Esophagus muscularis mucosa (tissue), 4 donors: ENCODE measurements at regions not wholly inside any gene's neighbourhood (a gene's known extent, or its start where the extent isn't known, plus 50 kb on each side); places are given as distances from the start of the nearest gene placed in this dataset.

Source experiments
- DNase-seq: peaks from one replicate; pipeline ENCODE4 v3.0.0-alpha.2; 2017; ENCODE audit errors: extremely low spot score
- H3K27ac ChIP-seq, 4 donors: fragments of 200-600 bp; sonication (generic); replicated peaks in 1 of 4; 1 replicate in 3 of 4; 2 replicates in 1 of 4; pipeline ENCODE4 v1.5.1; 2016 to 2019; ENCODE audit warnings: mild to moderate bottlenecking in 1 of 4
- H3K27me3 ChIP-seq, 4 donors: fragments of 200-600 bp; sonication (generic); one replicate each; pipeline versions ENCODE4 v1.5.1 to v1.6.0; 2016 to 2019
- H3K36me3 ChIP-seq, 4 donors: fragments of 200-600 bp; sonication (generic); one replicate each; pipeline ENCODE4 v1.5.1; 2016 to 2019
- H3K4me1 ChIP-seq, 4 donors: fragments of 200-600 bp; sonication (generic); one replicate each; pipeline ENCODE4 v1.5.1; 2016 to 2019
- H3K4me3 ChIP-seq, 4 donors: fragments of 200-600 bp; sonication (generic); 1 replicate in 2 of 4; 2 replicates in 2 of 4; pipeline ENCODE4 v1.5.1; 2016 to 2019; ENCODE audit warnings: mild to moderate bottlenecking in 4 of 4, moderate library complexity in 1 of 4
- H3K9me3 ChIP-seq, 4 donors: fragments of 200-600 bp; sonication (generic); 1 replicate in 3 of 4; 2 replicates in 1 of 4; pipeline ENCODE4 v1.5.1; 2016 to 2019
- EP300 ChIP-seq: sonication (generic); formaldehyde crosslinking; IDR thresholded peaks from one replicate; pipeline ENCODE4 v1.6.1; 2017; ENCODE audit warnings: antibody characterized with exemption
- POLR2A ChIP-seq: fragments of 450-650 bp; IDR thresholded peaks from one replicate; pipeline ENCODE4 v1.6.1; 2017; ENCODE audit warnings: antibody characterized with exemption, moderate library complexity, mild to moderate bottlenecking, low read depth
- POLR2AphosphoS5 ChIP-seq, 2 donors: sonication (generic); formaldehyde crosslinking; IDR thresholded peaks; one replicate each; pipeline ENCODE4 v1.6.1; 2017; ENCODE audit warnings: antibody characterized with exemption in 2 of 2
- WGBS: methylation state at CpG from one replicate; pipeline ENCODE4 v1.1.5; 2018; 5-methylcytosine and 5-hydroxymethylcytosine counted together
- intact Hi-C: fragments of 100-400 bp; cut with DNase I; formaldehyde crosslinking; loops from one replicate; pipeline ENCODE4 v1.15.1; 2023
- TF ChIP-seq, protein P1 (sequence below), 3 experiments: fragments of 200-600 bp in 2 of 3; fragments of 450-650 bp in 1 of 3; sonication (generic) in 2 of 3; IDR thresholded peaks; one replicate each; pipeline ENCODE4 v1.5.1; 2017 to 2019; ENCODE audit warnings: antibody characterized with exemption in 3 of 3, mild to moderate bottlenecking in 2 of 3, moderate library complexity in 1 of 3

GRCh38 chrY:17366400-17366799 lies 513.6 kb downstream of the CDY2B start:
- no peak for TF ChIP-seq POLR2A
- TF ChIP-seq EP300, result no peak
- TF ChIP-seq, protein P1, sequence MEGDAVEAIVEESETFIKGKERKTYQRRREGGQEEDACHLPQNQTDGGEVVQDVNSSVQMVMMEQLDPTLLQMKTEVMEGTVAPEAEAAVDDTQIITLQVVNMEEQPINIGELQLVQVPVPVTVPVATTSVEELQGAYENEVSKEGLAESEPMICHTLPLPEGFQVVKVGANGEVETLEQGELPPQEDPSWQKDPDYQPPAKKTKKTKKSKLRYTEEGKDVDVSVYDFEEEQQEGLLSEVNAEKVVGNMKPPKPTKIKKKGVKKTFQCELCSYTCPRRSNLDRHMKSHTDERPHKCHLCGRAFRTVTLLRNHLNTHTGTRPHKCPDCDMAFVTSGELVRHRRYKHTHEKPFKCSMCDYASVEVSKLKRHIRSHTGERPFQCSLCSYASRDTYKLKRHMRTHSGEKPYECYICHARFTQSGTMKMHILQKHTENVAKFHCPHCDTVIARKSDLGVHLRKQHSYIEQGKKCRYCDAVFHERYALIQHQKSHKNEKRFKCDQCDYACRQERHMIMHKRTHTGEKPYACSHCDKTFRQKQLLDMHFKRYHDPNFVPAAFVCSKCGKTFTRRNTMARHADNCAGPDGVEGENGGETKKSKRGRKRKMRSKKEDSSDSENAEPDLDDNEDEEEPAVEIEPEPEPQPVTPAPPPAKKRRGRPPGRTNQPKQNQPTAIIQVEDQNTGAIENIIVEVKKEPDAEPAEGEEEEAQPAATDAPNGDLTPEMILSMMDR (IDR thresholded peaks at IDR 0.05), result no peak
- TF ChIP-seq POLR2AphosphoS5 (IDR thresholded peaks at IDR 0.05), result no peak
- intact Hi-C loops, result no loop called here
- Histone ChIP-seq H3K9me3 (no peaks in the 10 kb centered on the region), H3K27me3 (no peaks in the 10 kb centered on the region), H3K4me3 (no peak overlapping the region), H3K36me3 (no peaks in the 10 kb centered on the region), H3K4me1 (no peaks in the 10 kb centered on the region), H3K27ac (no peak overlapping the region)
- no peak for DNase-seq

GRCh38 chrY:17339028-17339427 lies 541.0 kb downstream of the CDY2B start:
- no peak for DNase-seq
- H3K27me3 ChIP-seq, result no peaks in the 10 kb centered on the region
- WGBS, result no CpG with 5 or more reads among the region's 4 CpGs
- no peak overlapping the region for H3K27ac ChIP-seq
- H3K4me3 ChIP-seq, result no peak overlapping the region
- TF ChIP-seq, protein P1 (IDR thresholded peaks at IDR 0.05), result no peak
- TF ChIP-seq POLR2A (no peak), POLR2AphosphoS5 (IDR thresholded peaks at IDR 0.05) (no peak), EP300 (no peak)
- intact Hi-C loops, result no loop called here
- no peaks in the 10 kb centered on the region for H3K4me1 ChIP-seq
- H3K36me3 ChIP-seq, result no peaks in the 10 kb centered on the region
- H3K9me3 ChIP-seq, result no peaks in the 10 kb centered on the region

GRCh38 chrY:17330733-17331132 lies 549.3 kb downstream of the CDY2B start:
- no peaks in the 10 kb centered on the region for H3K27me3 ChIP-seq
- H3K4me1 ChIP-seq, result no peaks in the 10 kb centered on the region
- H3K27ac ChIP-seq, result no peak overlapping the region
- H3K4me3 ChIP-seq, result no peak overlapping the region
- no peaks in the 10 kb centered on the region for H3K9me3 ChIP-seq
- DNase-seq, result no peak
- H3K36me3 ChIP-seq, result no peaks in the 10 kb centered on the region
- TF ChIP-seq, protein P1 (IDR thresholded peaks at IDR 0.05), result no peak
- TF ChIP-seq POLR2A (no peak), POLR2AphosphoS5 (IDR thresholded peaks at IDR 0.05) (no peak), EP300 (no peak)
- intact Hi-C loops, result no loop called here

GRCh38 chrY:17319916-17320315 lies 560.1 kb downstream of the CDY2B start:
- intact Hi-C loops, result no loop called here
- H3K36me3 ChIP-seq, result no peaks in the 10 kb centered on the region
- H3K27ac ChIP-seq, result no peak overlapping the region
- no peaks in the 10 kb centered on the region for H3K27me3 ChIP-seq
- DNase-seq, result no peak
- TF ChIP-seq, protein P1 (IDR thresholded peaks at IDR 0.05), result no peak
- TF ChIP-seq EP300 (no peak), POLR2A (no peak), POLR2AphosphoS5 (IDR thresholded peaks at IDR 0.05) (no peak)
- WGBS, result no CpG with 5 or more reads among the region's 1 CpG
- no peak overlapping the region for H3K4me3 ChIP-seq
- no peaks in the 10 kb centered on the region for H3K4me1 ChIP-seq
- H3K9me3 ChIP-seq, result no peaks in the 10 kb centered on the region

DNA sequence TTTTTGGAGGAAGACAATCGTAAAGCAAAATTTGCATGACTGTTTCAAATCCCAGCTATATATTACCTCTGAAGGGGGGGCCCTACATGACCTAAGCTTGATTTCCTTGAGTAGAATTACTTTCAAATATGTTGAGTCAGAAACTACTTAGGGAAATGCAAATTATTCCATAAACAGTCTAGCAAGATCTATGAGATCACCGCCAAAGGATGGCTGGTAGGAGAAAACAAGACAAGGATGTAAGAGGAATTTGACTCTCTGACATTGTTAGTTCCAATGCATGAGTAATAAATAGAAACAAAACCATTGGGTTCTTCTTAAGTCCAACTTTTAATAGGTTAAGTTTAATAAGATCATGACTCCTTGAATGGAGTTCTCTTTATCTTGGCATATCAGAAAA lies 561.4 kb downstream of the CDY2B start:
- intact Hi-C loops, result no loop called here
- DNase-seq, result no peak
- no peaks in the 10 kb centered on the region for H3K27me3 ChIP-seq
- no peaks in the 10 kb centered on the region for H3K36me3 ChIP-seq
- no peaks in the 10 kb centered on the region for H3K9me3 ChIP-seq
- no peak overlapping the region for H3K27ac ChIP-seq
- H3K4me1 ChIP-seq, result no peaks in the 10 kb centered on the region
- no peak overlapping the region for H3K4me3 ChIP-seq
- no peak for TF ChIP-seq EP300
- TF ChIP-seq POLR2AphosphoS5 (IDR thresholded peaks at IDR 0.05), result no peak
- TF ChIP-seq, protein P1 (IDR thresholded peaks at IDR 0.05), result no peak
- no peak for TF ChIP-seq POLR2A
- no CpG with 5 or more reads among the region's 2 CpGs for WGBS
